ENCODE measurements at regions not wholly inside any gene's neighbourhood (a gene's known extent, or its start where the extent isn't known, plus 50 kb on each side); places are given as distances from the start of the nearest gene placed in this dataset.
"Not testable (repeated sequence)": the region's sequence is repeated elsewhere in the genome, so short reads cannot be mapped to it uniquely, and the experiment has no call there.

GRCh38 chr5:56375011-56375410 lies 141.9 kb upstream of the ANKRD55 start:
- no peak overlapping the region for H3K27ac ChIP-seq (ENCODE audit: low read depth in 1 of 2, low read length in 2 of 2)
- Mint-ChIP-seq H3K27me3 (no peaks in the 10 kb centered on the region), H3K4me1 (ENCODE audit: low read depth) (no peaks in the 10 kb centered on the region), H3K36me3 (ENCODE audit: low read depth) (no peaks in the 10 kb centered on the region), H3K9me3 (no peaks in the 10 kb centered on the region), H3K27ac (no peak overlapping the region), H3K4me3 (no peak overlapping the region)
- ATAC-seq (ENCODE audit: poor library complexity): no peak
- ChIA-PET CTCF (no interaction called here), POLR2A (no interaction called here)
- no peaks in the 10 kb centered on the region for H3K4me1 ChIP-seq (ENCODE audit: insufficient read depth, low read length)
- H3K36me3 ChIP-seq (ENCODE audit: insufficient read depth, low read length): no peaks in the 10 kb centered on the region
- intact Hi-C loops (cut with DNase I, micrococcal nuclease): no loop called here
- H3K4me3 ChIP-seq (ENCODE audit: low read length): no peak overlapping the region
- no peaks in the 10 kb centered on the region for H3K9me3 ChIP-seq (ENCODE audit: control insufficient read depth in 1 of 2, insufficient read depth in 1 of 2, low read length in 2 of 2)
- H3K27me3 ChIP-seq (ENCODE audit: control insufficient read depth in 1 of 2, insufficient read depth in 2 of 2, low read length in 2 of 2): no peaks in the 10 kb centered on the region
- TF ChIP-seq CTCF (IDR thresholded peaks at IDR 0.05): no peak
- DNase-seq: no peak

- H3K27me3 ChIP-seq (ENCODE audit: control insufficient read depth in 1 of 2, insufficient read depth in 2 of 2, low read length in 2 of 2); intact Hi-C loops (cut with DNase I, micrococcal nuclease); CTCF ChIA-PET; H3K36me3 Mint-ChIP-seq (ENCODE audit: low read depth); H3K4me3 Mint-ChIP-seq; H3K27ac ChIP-seq (ENCODE audit: low read depth in 1 of 2, low read length in 2 of 2); H3K9me3 ChIP-seq (ENCODE audit: control insufficient read depth in 1 of 2, insufficient read depth in 1 of 2, low read length in 2 of 2); H3K27me3 Mint-ChIP-seq; ATAC-seq (ENCODE audit: poor library complexity); H3K4me1 Mint-ChIP-seq (ENCODE audit: low read depth); DNase-seq; H3K4me1 ChIP-seq (ENCODE audit: insufficient read depth, low read length); H3K4me3 ChIP-seq (ENCODE audit: low read length); POLR2A ChIA-PET; H3K9me3 Mint-ChIP-seq; H3K36me3 ChIP-seq (ENCODE audit: insufficient read depth, low read length); H3K27ac Mint-ChIP-seq: not testable (repeated sequence)
Observed at GRCh38 chr5:56372491-56372890, 139.4 kb upstream of the ANKRD55 start.

- Mint-ChIP-seq H3K9me3 (no peaks in the 10 kb centered on the region), H3K27ac (no peak overlapping the region), H3K4me1 (ENCODE audit: low read depth) (no peaks in the 10 kb centered on the region), H3K27me3 (no peaks in the 10 kb centered on the region), H3K4me3 (no peak overlapping the region), H3K36me3 (ENCODE audit: low read depth) (no peaks in the 10 kb centered on the region)
- Histone ChIP-seq H3K4me1 (ENCODE audit: insufficient read depth, low read length) (no peaks in the 10 kb centered on the region), H3K27me3 (ENCODE audit: control insufficient read depth in 1 of 2, insufficient read depth in 2 of 2, low read length in 2 of 2) (no peaks in the 10 kb centered on the region), H3K4me3 (ENCODE audit: low read length) (no peak overlapping the region), H3K36me3 (ENCODE audit: insufficient read depth, low read length) (no peaks in the 10 kb centered on the region), H3K9me3 (ENCODE audit: control insufficient read depth in 1 of 2, insufficient read depth in 1 of 2, low read length in 2 of 2) (no peaks in the 10 kb centered on the region), H3K27ac (ENCODE audit: low read depth in 1 of 2, low read length in 2 of 2) (no peak overlapping the region)
- TF ChIP-seq CTCF (IDR thresholded peaks at IDR 0.05): no peak
- ChIA-PET POLR2A (no interaction called here), CTCF (no interaction called here)
- intact Hi-C loops (cut with DNase I, micrococcal nuclease): no loop called here
- no peak for ATAC-seq (ENCODE audit: poor library complexity)
- DNase-seq: no peak
Observed at GRCh38 chr5:56369361-56369811, 136.3 kb upstream of the ANKRD55 start.

GRCh38 chr5:56367748-56368147 lies 134.6 kb upstream of the ANKRD55 start:
- Histone ChIP-seq H3K27ac (ENCODE audit: low read depth in 1 of 2, low read length in 2 of 2) (no peak overlapping the region), H3K4me3 (ENCODE audit: low read length) (no peak overlapping the region), H3K27me3 (ENCODE audit: control insufficient read depth in 1 of 2, insufficient read depth in 2 of 2, low read length in 2 of 2) (no peaks in the 10 kb centered on the region), H3K36me3 (ENCODE audit: insufficient read depth, low read length) (no peaks in the 10 kb centered on the region), H3K4me1 (ENCODE audit: insufficient read depth, low read length) (no peaks in the 10 kb centered on the region), H3K9me3 (ENCODE audit: control insufficient read depth in 1 of 2, insufficient read depth in 1 of 2, low read length in 2 of 2) (no peaks in the 10 kb centered on the region)
- no peaks in the 10 kb centered on the region for H3K4me1 Mint-ChIP-seq (ENCODE audit: low read depth)
- no peaks in the 10 kb centered on the region for H3K27me3 Mint-ChIP-seq
- ChIA-PET CTCF (no interaction called here), POLR2A (no interaction called here)
- TF ChIP-seq CTCF (IDR thresholded peaks at IDR 0.05): no peak
- ATAC-seq (ENCODE audit: poor library complexity): no peak
- H3K36me3 Mint-ChIP-seq (ENCODE audit: low read depth): no peaks in the 10 kb centered on the region
- H3K9me3 Mint-ChIP-seq: no peaks in the 10 kb centered on the region
- no peak for DNase-seq
- intact Hi-C loops (cut with DNase I, micrococcal nuclease): no loop called here
- no peak overlapping the region for H3K4me3 Mint-ChIP-seq
- no peak overlapping the region for H3K27ac Mint-ChIP-seq

All from CD4-positive, alpha-beta T cell (primary cell).